WTC11 (cell line): ENCODE measurements at regions not wholly inside any gene's neighbourhood (a gene's known extent, or its start where the extent isn't known, plus 50 kb on each side); places are given as distances from the start of the nearest gene placed in this dataset.

Source experiments
- AFF4 ChIP-seq: sonication (generic); formaldehyde crosslinking; IDR thresholded peaks from 2 replicates; pipeline ENCODE4 v1.8.1; 2023; ENCODE audit warnings: mild to moderate bottlenecking, missing genetic modification reagents, borderline replicate concordance
- ATF2 ChIP-seq: sonication (generic); formaldehyde crosslinking; IDR thresholded peaks from 2 replicates; pipeline ENCODE4 v1.8.1; 2022; ENCODE audit warnings: low read depth, missing genetic modification reagents, borderline replicate concordance
- CTCF ChIP-seq: fragments of 200-600 bp; IDR thresholded peaks from 2 replicates; pipeline ENCODE4 v1.8.0; 2022; ENCODE audit warnings: antibody characterized with exemption
- E2F4 ChIP-seq: sonication (generic); formaldehyde crosslinking; IDR thresholded peaks from 2 replicates; pipeline ENCODE4 v1.8.1; 2022; ENCODE audit warnings: low read depth, mild to moderate bottlenecking, moderate library complexity, missing genetic modification reagents, borderline replicate concordance
- MAX ChIP-seq: sonication (generic); formaldehyde crosslinking; IDR thresholded peaks from 2 replicates; pipeline ENCODE4 v1.8.0; 2022; ENCODE audit warnings: mild to moderate bottlenecking, missing genetic modification reagents
- MLX ChIP-seq: sonication (generic); formaldehyde crosslinking; IDR thresholded peaks from 2 replicates; pipeline ENCODE4 v1.8.1; 2023; ENCODE audit warnings: mild to moderate bottlenecking, missing genetic modification reagents, moderate library complexity
- NR3C1 ChIP-seq: sonication (generic); formaldehyde crosslinking; conservative IDR thresholded peaks from 2 replicates; pipeline ENCODE4 v1.8.1; 2023; ENCODE audit warnings: low read depth, mild to moderate bottlenecking, missing genetic modification reagents
- PRDM15 ChIP-seq: sonication (generic); formaldehyde crosslinking; IDR thresholded peaks from 2 replicates; pipeline ENCODE4 v1.8.0; 2022; ENCODE audit warnings: missing genetic modification reagents
- USF1 ChIP-seq: sonication (generic); formaldehyde crosslinking; IDR thresholded peaks from 2 replicates; pipeline ENCODE4 v1.8.0; 2022; ENCODE audit warnings: mild to moderate bottlenecking, missing genetic modification reagents
- USF2 ChIP-seq: sonication (generic); formaldehyde crosslinking; IDR thresholded peaks from 2 replicates; pipeline ENCODE4 v1.8.1; 2023; ENCODE audit warnings: mild to moderate bottlenecking, missing genetic modification reagents, moderate library complexity
- ZNF121 ChIP-seq: sonication (generic); formaldehyde crosslinking; IDR thresholded peaks from 2 replicates; pipeline ENCODE4 v1.8.0; 2023; ENCODE audit warnings: missing genetic modification reagents
- ZNF138 ChIP-seq: sonication (generic); formaldehyde crosslinking; conservative IDR thresholded peaks from 2 replicates; pipeline ENCODE4 v1.8.1; 2022; ENCODE audit warnings: mild to moderate bottlenecking, moderate library complexity, missing genetic modification reagents
- ZNF396 ChIP-seq: fragments of 250-450 bp; sonication (Bioruptor Pico); IDR thresholded peaks from 2 replicates; pipeline ENCODE4 v1.8.0; 2021; ENCODE audit warnings: mild to moderate bottlenecking, moderate library complexity, borderline replicate concordance
- ZNF671 ChIP-seq: fragments of 250-450 bp; sonication (Bioruptor Pico); IDR thresholded peaks from 2 replicates; pipeline ENCODE4 v1.8.0; 2021; ENCODE audit warnings: mild to moderate bottlenecking

- TF ChIP-seq CTCF (no peak), USF1 (CRISPR knock-in tag) (no peak), ZNF396 (CRISPR knock-in tag) (no peak), USF2 (CRISPR knock-in tag) (no peak), E2F4 (no peak), NR3C1 (CRISPR knock-in tag) (no peak), ZNF671 (CRISPR knock-in tag) (no peak), ZNF121 (CRISPR knock-in tag) (no peak), PRDM15 (CRISPR knock-in tag) (no peak), ZNF138 (CRISPR knock-in tag) (no peak), AFF4 (CRISPR knock-in tag) (no peak), ATF2 (CRISPR knock-in tag) (no peak), MLX (CRISPR knock-in tag) (no peak), MAX (CRISPR knock-in tag) (no peak)
These were observed 124.2 kb upstream of the CELF4 start for GRCh38 chr18:37689841-37690240.
